T-helper 17 cell (primary cell): ENCODE measurements at regions not wholly inside any gene's neighbourhood (a gene's known extent, or its start where the extent isn't known, plus 50 kb on each side); places are given as distances from the start of the nearest gene placed in this dataset.
"Not testable (repeated sequence)": the region's sequence is repeated elsewhere in the genome, so short reads cannot be mapped to it uniquely, and the experiment has no call there.

Experiments used
- ATAC-seq: fragments of 150-1000 bp; cut with Tn5 transposase; 2 replicates; pipeline ENCODE4 v1.10.0; 2021; ENCODE audit warnings: mild to moderate bottlenecking, moderate library complexity
- DNase-seq, 3 donors: peaks; one replicate each; pipeline versions ENCODE4 v3.0.0 to v3.0.0-alpha.2; 2020 to 2021
- H3K9me3 ChIP-seq: one replicate; pipeline ENCODE4 v1.7.0; 2013; ENCODE audit warnings: low read length, mild to moderate bottlenecking; ENCODE audit not compliant: control insufficient read depth, poor library complexity, severe bottlenecking
- H3K27ac Mint-ChIP-seq: one replicate; pipeline ENCODE4 v1.8.0; 2022; ENCODE audit warnings: mild to moderate bottlenecking, moderate library complexity, mixed read lengths
- H3K27me3 Mint-ChIP-seq: one replicate; pipeline ENCODE4 v1.8.0; 2022; ENCODE audit warnings: mixed read lengths
- H3K36me3 Mint-ChIP-seq: one replicate; pipeline ENCODE4 v1.8.0; 2022; ENCODE audit warnings: low read depth, mixed read lengths
- H3K4me1 Mint-ChIP-seq: one replicate; pipeline ENCODE4 v1.8.0; 2022; ENCODE audit warnings: mild to moderate bottlenecking, mixed read lengths
- H3K4me3 Mint-ChIP-seq: one replicate; pipeline ENCODE4 v1.8.0; 2022; ENCODE audit warnings: mild to moderate bottlenecking, moderate library complexity, mixed read lengths

- ATAC-seq (no peak), DNase-seq (no peak)
- H3K36me3 Mint-ChIP-seq, result no peaks in the 10 kb centered on the region
- H3K9me3 ChIP-seq, result peaks cover 5% of the 10 kb centered on the region
- H3K4me1 Mint-ChIP-seq, result peaks cover 2% of the 10 kb centered on the region
- no peaks in the 10 kb centered on the region for H3K27me3 Mint-ChIP-seq
- H3K27ac Mint-ChIP-seq, result no peak overlapping the region
- H3K4me3 Mint-ChIP-seq, result no peak overlapping the region
These were observed 120.9 kb upstream of the CDC42EP3 start for GRCh38 chr2:37792366-37792765.

GRCh38 chr2:37793004-37793403 lies 121.6 kb upstream of the CDC42EP3 start:
- no peak overlapping the region for H3K27ac Mint-ChIP-seq
- DNase-seq, result no peak
- no peak for ATAC-seq
- no peaks in the 10 kb centered on the region for H3K27me3 Mint-ChIP-seq
- peaks cover 4% of the 10 kb centered on the region for H3K9me3 ChIP-seq
- peaks cover 2% of the 10 kb centered on the region for H3K4me1 Mint-ChIP-seq
- no peak overlapping the region for H3K4me3 Mint-ChIP-seq
- H3K36me3 Mint-ChIP-seq, result no peaks in the 10 kb centered on the region

- H3K36me3 Mint-ChIP-seq, result no peaks in the 10 kb centered on the region
- H3K9me3 ChIP-seq, result no peaks in the 10 kb centered on the region
- H3K4me3 Mint-ChIP-seq, result no peak overlapping the region
- DNase-seq (no peak), ATAC-seq (no peak)
- H3K4me1 Mint-ChIP-seq, result peaks cover 2% of the 10 kb centered on the region
- H3K27me3 Mint-ChIP-seq, result no peaks in the 10 kb centered on the region
- H3K27ac Mint-ChIP-seq, result no peak overlapping the region
These were observed 123.3 kb upstream of the CDC42EP3 start for GRCh38 chr2:37794717-37795116.

GRCh38 chr2:37795456-37795855 lies 124.0 kb upstream of the CDC42EP3 start:
- H3K27me3 Mint-ChIP-seq, result no peaks in the 10 kb centered on the region
- no peaks in the 10 kb centered on the region for H3K9me3 ChIP-seq
- peaks cover 2% of the 10 kb centered on the region for H3K4me1 Mint-ChIP-seq
- DNase-seq (no peak), ATAC-seq (no peak)
- H3K27ac Mint-ChIP-seq, result no peak overlapping the region
- H3K36me3 Mint-ChIP-seq, result no peaks in the 10 kb centered on the region
- no peak overlapping the region for H3K4me3 Mint-ChIP-seq

GRCh38 chr2:37795938-37796337 lies 124.5 kb upstream of the CDC42EP3 start:
- no peaks in the 10 kb centered on the region for H3K9me3 ChIP-seq
- no peaks in the 10 kb centered on the region for H3K27me3 Mint-ChIP-seq
- no peak overlapping the region for H3K27ac Mint-ChIP-seq
- H3K4me3 Mint-ChIP-seq, result no peak overlapping the region
- DNase-seq (no peak), ATAC-seq (no peak)
- no peaks in the 10 kb centered on the region for H3K36me3 Mint-ChIP-seq
- peaks cover 2% of the 10 kb centered on the region for H3K4me1 Mint-ChIP-seq

- H3K9me3 ChIP-seq, result no peaks in the 10 kb centered on the region
- Mint-ChIP-seq H3K36me3 (no peaks in the 10 kb centered on the region), H3K27me3 (no peaks in the 10 kb centered on the region), H3K4me1 (peaks cover 2% of the 10 kb centered on the region), H3K4me3 (no peak overlapping the region), H3K27ac (no peak overlapping the region)
- DNase-seq (no peak), ATAC-seq (no peak)
These were observed 125.0 kb upstream of the CDC42EP3 start for GRCh38 chr2:37796481-37796880.

GRCh38 chr2:37797081-37797480 lies 125.6 kb upstream of the CDC42EP3 start:
- Mint-ChIP-seq H3K4me3 (no peak overlapping the region), H3K27me3 (no peaks in the 10 kb centered on the region), H3K27ac (no peak overlapping the region), H3K36me3 (no peaks in the 10 kb centered on the region), H3K4me1 (peaks cover 2% of the 10 kb centered on the region)
- ATAC-seq (no peak), DNase-seq (no peak)
- H3K9me3 ChIP-seq, result no peaks in the 10 kb centered on the region

- H3K9me3 ChIP-seq, result no peaks in the 10 kb centered on the region
- ATAC-seq (no peak), DNase-seq (no peak)
- H3K36me3 Mint-ChIP-seq, result no peaks in the 10 kb centered on the region
- H3K27ac Mint-ChIP-seq, result no peak overlapping the region
- H3K4me1 Mint-ChIP-seq, result peaks cover 2% of the 10 kb centered on the region
- H3K4me3 Mint-ChIP-seq, result no peak overlapping the region
- H3K27me3 Mint-ChIP-seq, result no peaks in the 10 kb centered on the region
These were observed 126.6 kb upstream of the RMDN2 start for GRCh38 chr2:37798315-37799005.

GRCh38 chr2:37800176-37800858 lies 124.8 kb upstream of the RMDN2 start:
- Mint-ChIP-seq H3K27me3 (no peaks in the 10 kb centered on the region), H3K4me3 (no peak overlapping the region)

GRCh38 chr2:37802211-37802752 lies 122.8 kb upstream of the RMDN2 start:
- Mint-ChIP-seq H3K27ac (no peak overlapping the region), H3K4me1 (no peaks in the 10 kb centered on the region), H3K27me3 (no peaks in the 10 kb centered on the region), H3K4me3 (no peak overlapping the region), H3K36me3 (no peaks in the 10 kb centered on the region)
- ATAC-seq, result no peak
- H3K9me3 ChIP-seq, result no peaks in the 10 kb centered on the region
- no peak for DNase-seq

More at GRCh38 chr2:37800176-37800858, 124.8 kb upstream of the RMDN2 start:
- no peak for DNase-seq
- no peaks in the 10 kb centered on the region for H3K9me3 ChIP-seq
- Mint-ChIP-seq H3K36me3 (no peaks in the 10 kb centered on the region), H3K4me1 (peaks cover 2% of the 10 kb centered on the region), H3K27ac (no peak overlapping the region)
- ATAC-seq, result no peak

- DNase-seq, result no peak
- Mint-ChIP-seq H3K4me3 (no peak overlapping the region), H3K27ac (no peak overlapping the region), H3K4me1 (no peaks in the 10 kb centered on the region), H3K36me3 (no peaks in the 10 kb centered on the region), H3K27me3 (no peaks in the 10 kb centered on the region)
- no peak for ATAC-seq
- no peaks in the 10 kb centered on the region for H3K9me3 ChIP-seq
These were observed 122.1 kb upstream of the RMDN2 start for GRCh38 chr2:37802899-37803379.

GRCh38 chr2:37806004-37806403 lies 119.1 kb upstream of the RMDN2 start:
- peaks cover 11% of the 10 kb centered on the region for H3K4me1 Mint-ChIP-seq
- H3K27ac Mint-ChIP-seq, H3K36me3 Mint-ChIP-seq, DNase-seq, ATAC-seq, H3K27me3 Mint-ChIP-seq, H3K9me3 ChIP-seq, H3K4me3 Mint-ChIP-seq: not testable (repeated sequence)

GRCh38 chr2:37809525-37809924 lies 115.6 kb upstream of the RMDN2 start:
- H3K4me3 Mint-ChIP-seq, result no peak overlapping the region
- DNase-seq, result no peak

More at GRCh38 chr2:37809525-37809924, 115.6 kb upstream of the RMDN2 start:
- Mint-ChIP-seq H3K36me3 (peaks cover 3% of the 10 kb centered on the region), H3K27me3 (no peaks in the 10 kb centered on the region), H3K27ac (no peak overlapping the region), H3K4me1 (peaks cover 11% of the 10 kb centered on the region)
- no peaks in the 10 kb centered on the region for H3K9me3 ChIP-seq
- ATAC-seq, result no peak
